HCT116 (cell line): ENCODE measurements at regions not wholly inside any gene's neighbourhood (a gene's known extent, or its start where the extent isn't known, plus 50 kb on each side); places are given as distances from the start of the nearest gene placed in this dataset.
"Not testable (repeated sequence)": the region's sequence is repeated elsewhere in the genome, so short reads cannot be mapped to it uniquely, and the experiment has no call there.

ENCODE experiments used
- EGR1 ChIP-seq: IDR thresholded peaks from 2 replicates; pipeline ENCODE4 v1.6.1; 2012; ENCODE audit warnings: low read depth
- ELF1 ChIP-seq: IDR thresholded peaks from 2 replicates; pipeline ENCODE4 v1.6.1; 2012; ENCODE audit warnings: low read depth, borderline replicate concordance
- POLR2A ChIP-seq: IDR thresholded peaks from 2 replicates; pipeline ENCODE4 v1.7.0; 2011; ENCODE audit warnings: borderline replicate concordance; ENCODE audit not compliant: insufficient read depth, insufficient read length; ENCODE audit errors: extremely low read depth
- POLR2AphosphoS5 ChIP-seq: IDR thresholded peaks from 2 replicates; pipeline ENCODE4 v1.6.1; 2011; ENCODE audit warnings: mild to moderate bottlenecking, low read depth, low read length, moderate library complexity
- TF ChIP-seq, protein P1 (sequence below), 3 experiments: fragments of 200-600 bp in 1 of 3; sonication (generic) in 1 of 3; IDR thresholded peaks in 2 of 3; conservative IDR thresholded peaks in 1 of 3; 2 replicates each; pipeline ENCODE4 v1.5.1; 2012 to 2017; ENCODE audit warnings: low read depth in 2 of 3, low read length in 2 of 3, antibody characterized with exemption in 1 of 3, borderline replicate concordance in 1 of 3, control low read depth in 1 of 3, mild to moderate bottlenecking in 1 of 3, mixed read lengths in 1 of 3, mixed run types in 1 of 3, moderate library complexity in 1 of 3; ENCODE audit not compliant: insufficient read depth in 1 of 3
- TF ChIP-seq, protein P2 (sequence below): IDR thresholded peaks from 2 replicates; pipeline ENCODE4 v1.6.1; 2012
- TF ChIP-seq, protein P3 (sequence below): IDR thresholded peaks from 2 replicates; pipeline ENCODE4 v1.6.1; 2012

DNA sequence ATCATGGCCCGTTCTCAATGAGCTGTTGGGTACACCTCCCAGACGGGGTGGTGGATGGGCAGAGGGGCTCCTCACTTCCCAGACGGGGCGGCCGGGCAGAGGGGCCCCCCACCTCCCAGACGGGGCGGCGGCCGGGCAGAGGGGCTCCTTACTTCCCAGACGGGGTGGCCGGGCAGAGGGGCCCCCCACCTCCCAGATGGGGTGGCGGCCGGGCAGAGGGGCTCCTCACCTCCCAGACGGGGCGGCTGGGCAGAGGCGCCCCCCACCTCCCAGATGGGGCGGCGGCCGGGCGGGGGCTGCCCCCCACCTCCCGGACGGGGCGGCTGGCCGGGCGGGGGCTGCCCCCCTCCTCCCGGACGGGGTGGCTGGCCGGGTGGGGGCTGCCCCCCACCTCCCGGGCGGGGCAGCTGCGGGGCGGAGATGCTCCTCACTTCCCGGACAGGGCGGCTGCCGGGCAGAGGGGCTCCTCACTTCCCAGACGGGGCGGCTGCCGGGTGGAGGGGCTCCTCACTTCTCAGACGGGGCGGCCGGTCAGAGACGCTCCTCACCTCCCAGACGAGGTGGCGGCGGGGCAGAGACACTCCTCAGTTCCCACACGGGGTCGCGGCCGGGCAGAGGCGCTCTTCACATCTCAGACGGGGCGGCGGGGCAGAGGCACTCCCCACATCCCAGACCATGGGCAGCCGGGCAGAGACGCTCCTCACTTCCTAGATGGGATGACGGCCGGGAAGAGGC is 63.3 kb upstream of the TEX264 start:
- not testable (repeated sequence) for TF ChIP-seq POLR2AphosphoS5, EGR1, ELF1, POLR2A
- TF ChIP-seq, protein P1, sequence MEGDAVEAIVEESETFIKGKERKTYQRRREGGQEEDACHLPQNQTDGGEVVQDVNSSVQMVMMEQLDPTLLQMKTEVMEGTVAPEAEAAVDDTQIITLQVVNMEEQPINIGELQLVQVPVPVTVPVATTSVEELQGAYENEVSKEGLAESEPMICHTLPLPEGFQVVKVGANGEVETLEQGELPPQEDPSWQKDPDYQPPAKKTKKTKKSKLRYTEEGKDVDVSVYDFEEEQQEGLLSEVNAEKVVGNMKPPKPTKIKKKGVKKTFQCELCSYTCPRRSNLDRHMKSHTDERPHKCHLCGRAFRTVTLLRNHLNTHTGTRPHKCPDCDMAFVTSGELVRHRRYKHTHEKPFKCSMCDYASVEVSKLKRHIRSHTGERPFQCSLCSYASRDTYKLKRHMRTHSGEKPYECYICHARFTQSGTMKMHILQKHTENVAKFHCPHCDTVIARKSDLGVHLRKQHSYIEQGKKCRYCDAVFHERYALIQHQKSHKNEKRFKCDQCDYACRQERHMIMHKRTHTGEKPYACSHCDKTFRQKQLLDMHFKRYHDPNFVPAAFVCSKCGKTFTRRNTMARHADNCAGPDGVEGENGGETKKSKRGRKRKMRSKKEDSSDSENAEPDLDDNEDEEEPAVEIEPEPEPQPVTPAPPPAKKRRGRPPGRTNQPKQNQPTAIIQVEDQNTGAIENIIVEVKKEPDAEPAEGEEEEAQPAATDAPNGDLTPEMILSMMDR (IDR thresholded peaks at IDR 0.05 in 2 of 3, conservative IDR thresholded peaks at IDR 0.05 in 1 of 3; ENCODE audit: borderline replicate concordance in 1 of 3, insufficient read depth in 1 of 3, low read depth in 2 of 3, low read length in 2 of 3): not testable (repeated sequence)
- TF ChIP-seq, protein P2, sequence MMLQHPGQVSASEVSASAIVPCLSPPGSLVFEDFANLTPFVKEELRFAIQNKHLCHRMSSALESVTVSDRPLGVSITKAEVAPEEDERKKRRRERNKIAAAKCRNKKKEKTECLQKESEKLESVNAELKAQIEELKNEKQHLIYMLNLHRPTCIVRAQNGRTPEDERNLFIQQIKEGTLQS: not testable (repeated sequence)
- TF ChIP-seq, protein P3, sequence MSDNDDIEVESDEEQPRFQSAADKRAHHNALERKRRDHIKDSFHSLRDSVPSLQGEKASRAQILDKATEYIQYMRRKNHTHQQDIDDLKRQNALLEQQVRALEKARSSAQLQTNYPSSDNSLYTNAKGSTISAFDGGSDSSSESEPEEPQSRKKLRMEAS: not testable (repeated sequence)
